Stimulated activated CD4-positive, alpha-beta T cell treated with anti-CD3 and anti-CD28 coated beads, Interleukin-4, amount 100 ng/mL, for 4 hours (primary cell): ENCODE measurements at regions not wholly inside any gene's neighbourhood (a gene's known extent, or its start where the extent isn't known, plus 50 kb on each side); places are given as distances from the start of the nearest gene placed in this dataset.

Experiments
- DNase-seq, 2 experiments: peaks; one replicate each; pipeline ENCODE4 v3.0.0-alpha.2; 2020

- DNase-seq, result no peak
Observed at GRCh38 chr2:180122874-180123273, 115.8 kb upstream of the CWC22 start.

DNA sequence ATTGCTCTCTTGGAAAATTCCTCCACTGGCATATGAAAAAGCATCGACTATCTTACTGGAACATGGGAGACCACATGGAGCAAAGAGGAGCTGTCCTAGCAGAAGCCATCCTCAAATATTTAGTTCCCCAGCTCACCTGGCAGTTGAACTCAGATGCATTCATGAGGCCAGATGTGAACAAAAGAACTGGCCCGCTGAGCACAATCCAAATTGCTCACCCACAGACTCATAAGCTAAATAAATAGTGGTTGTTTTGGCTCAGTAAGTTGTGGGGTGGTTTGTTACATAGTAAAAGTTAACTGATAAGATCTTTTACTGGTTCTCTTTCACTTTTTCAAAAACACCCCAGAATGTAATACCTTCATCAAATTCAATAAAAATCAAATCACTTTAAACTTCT is 108.6 kb upstream of the CWC22 start:
- no peak for DNase-seq

GRCh38 chr2:180115269-180115668 is 108.2 kb upstream of the CWC22 start:
- DNase-seq, result no peak

GRCh38 chr2:180111901-180112300 is 104.8 kb upstream of the CWC22 start:
- DNase-seq, result no peak

DNA sequence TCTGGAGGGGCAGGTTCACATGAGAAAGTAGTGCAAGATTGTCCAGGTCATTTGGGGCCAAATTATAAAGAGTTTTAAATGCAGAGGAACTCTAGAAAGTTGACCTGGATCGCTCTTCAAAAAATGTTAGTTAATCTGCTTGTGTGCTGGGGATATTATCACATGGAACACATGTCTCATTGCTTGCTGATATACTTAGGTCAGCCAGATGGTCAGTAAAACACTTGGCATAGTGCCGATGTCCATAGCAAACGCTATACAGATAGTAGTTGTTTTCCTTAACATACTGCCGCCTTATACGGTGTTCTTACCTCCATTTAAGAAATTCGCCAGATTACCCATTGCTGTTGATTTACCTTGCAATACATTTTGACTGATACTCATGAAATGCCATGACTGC is 103.4 kb upstream of the CWC22 start:
- no peak for DNase-seq

- DNase-seq, result no peak
Observed at GRCh38 chr2:180101846-180102245, 94.7 kb upstream of the CWC22 start.

DNA sequence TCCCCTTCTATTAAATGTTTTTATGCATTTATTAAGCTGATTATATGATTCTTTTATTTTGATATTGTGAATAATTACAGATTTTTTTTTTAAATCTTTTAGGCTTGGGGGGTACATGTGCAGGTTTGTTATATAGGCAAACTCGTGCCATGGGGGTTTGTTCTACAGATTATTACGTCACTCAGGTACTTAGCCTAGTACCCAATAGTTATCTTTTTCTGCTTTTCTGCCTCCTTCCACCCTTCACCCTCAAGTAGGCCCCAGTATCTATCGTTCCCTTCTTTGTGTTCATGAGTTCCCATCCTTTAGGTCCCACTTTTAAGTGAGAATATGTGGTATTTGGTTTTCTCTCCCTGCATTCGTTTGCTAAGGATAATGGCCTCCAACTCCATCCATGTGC is 92.2 kb upstream of the CWC22 start:
- DNase-seq, result no peak

GRCh38 chr2:180085144-180085543 is 78.0 kb upstream of the CWC22 start:
- no peak for DNase-seq

- DNase-seq, result no peak
Observed at GRCh38 chr2:180077295-180077906, 70.3 kb upstream of the CWC22 start.

DNA sequence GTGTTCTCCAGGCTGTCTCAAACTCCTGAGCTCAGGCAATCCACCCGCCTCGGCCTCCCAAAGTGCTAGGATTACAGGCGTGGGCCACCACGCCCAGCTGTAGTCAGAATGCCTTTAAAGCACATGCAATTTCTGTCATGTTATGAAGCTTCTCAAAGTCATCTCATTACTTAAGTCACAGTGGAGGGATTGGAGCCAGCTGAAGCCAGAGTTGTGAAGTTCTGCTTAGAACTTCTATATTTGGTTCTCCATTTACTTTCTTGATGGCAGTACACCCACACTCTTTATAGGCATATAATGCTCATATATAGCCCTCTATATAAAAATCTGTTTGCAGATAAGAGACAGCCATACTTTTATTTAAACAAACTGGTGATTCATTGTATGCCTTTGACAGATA is 68.8 kb upstream of the CWC22 start:
- DNase-seq, result no peak

DNA sequence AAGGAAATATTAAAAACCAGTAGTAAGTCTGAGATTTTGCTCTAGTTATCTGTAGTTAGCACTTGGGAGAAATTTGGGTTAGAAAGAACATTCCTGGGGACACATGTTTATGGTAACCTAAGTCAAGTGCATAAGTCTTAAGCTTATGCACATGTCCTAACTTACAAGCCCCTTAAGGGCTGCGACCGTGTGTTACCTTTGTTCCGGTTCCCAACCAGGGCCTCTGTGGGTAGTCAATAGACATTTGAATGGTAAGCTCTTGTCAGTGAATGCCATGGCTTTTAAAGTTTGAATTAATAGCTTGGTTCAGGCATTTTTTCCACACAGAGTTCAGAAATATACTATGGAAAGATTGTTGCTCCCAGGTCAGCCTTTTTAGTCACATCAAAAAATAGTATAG is 64.7 kb upstream of the CWC22 start:
- DNase-seq, result no peak

GRCh38 chr2:180063494-180064092 is 56.5 kb upstream of the CWC22 start:
- no peak for DNase-seq

- no peak for DNase-seq
Observed at GRCh38 chr2:180062178-180062577, 55.1 kb upstream of the CWC22 start.

GRCh38 chr2:180061546-180061945 is 54.4 kb upstream of the CWC22 start:
- no peak for DNase-seq

DNA sequence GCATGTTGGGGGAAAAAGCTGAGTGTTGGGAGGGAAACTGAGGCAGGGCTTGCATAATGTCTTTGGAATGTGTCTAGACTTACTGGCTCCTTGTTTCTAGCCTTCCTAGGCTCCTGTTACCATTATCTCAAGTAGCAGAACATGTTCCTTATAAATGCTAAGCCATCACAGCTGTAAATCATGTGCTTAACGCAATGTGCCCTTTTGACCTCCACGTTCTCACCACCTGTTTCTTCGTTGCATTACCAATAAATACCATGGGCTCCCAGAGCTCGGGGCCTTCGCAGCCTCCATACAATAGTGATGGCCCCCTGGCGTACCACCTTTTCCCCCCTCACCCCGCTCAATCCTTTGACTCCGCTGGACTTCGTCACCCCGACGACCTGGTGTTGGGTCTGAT is 54.0 kb upstream of the CWC22 start:
- no peak for DNase-seq

DNA sequence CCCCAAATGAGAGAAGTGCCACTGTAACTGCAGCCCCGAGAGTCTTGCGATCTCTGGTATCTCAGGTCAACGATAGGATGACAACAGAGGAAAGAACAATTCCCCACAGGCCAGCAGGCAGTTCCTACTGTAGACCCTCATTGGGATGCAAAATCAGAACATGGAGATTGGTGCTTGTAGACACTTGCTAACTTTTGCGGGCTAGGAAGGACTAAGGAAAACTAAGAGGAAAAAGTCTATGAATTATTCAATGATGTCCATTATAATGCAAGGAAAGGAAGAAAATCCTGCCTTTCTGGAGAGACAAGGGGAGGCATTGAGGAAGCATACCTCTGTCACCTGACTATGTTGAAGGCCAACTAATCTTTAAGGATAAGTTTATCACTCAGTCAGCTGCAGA is 51.9 kb upstream of the CWC22 start:
- no peak for DNase-seq

DNA sequence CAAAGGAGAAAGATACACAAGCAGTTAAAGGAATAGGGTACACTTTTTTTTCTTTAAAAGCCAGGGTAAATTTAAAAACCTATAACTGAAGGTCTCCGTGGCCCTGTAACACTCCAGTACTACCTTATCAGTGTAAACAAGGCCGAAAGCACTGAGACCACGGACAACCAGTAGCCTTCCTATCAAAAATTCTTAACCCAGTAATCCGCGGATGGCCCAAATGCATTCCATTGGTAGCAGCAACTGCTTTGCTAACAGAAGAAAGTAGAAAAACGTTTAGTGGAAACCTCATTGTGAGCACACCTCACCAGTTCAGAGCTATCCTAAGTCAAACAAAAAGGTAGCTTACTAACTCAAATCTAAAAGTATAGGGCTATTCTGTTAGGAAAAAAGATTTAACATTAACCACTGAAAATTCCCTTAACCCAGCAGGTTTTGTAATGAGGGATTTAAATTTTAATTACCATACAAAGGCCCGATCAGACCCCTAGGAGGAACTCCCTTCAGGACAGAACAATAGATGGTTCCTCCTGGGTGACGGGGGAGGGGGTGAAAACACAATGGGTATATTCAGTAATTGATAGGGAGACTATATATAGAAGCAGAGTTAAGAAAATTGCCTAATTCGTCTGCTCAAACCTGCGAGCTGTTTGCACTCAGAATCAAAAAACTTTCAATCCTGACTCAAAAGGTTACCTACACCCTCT is 50.8 kb upstream of the CWC22 start:
- DNase-seq, result no peak
